ENCODE measurements at regions not wholly inside any gene's neighbourhood (a gene's known extent, or its start where the extent isn't known, plus 50 kb on each side); places are given as distances from the start of the nearest gene placed in this dataset.

- peak overlapping the region; percentile 71 for H3K27ac ChIP-seq
These were observed 67.4 kb upstream of the RNU6ATAC start for GRCh38 chr9:134231767-134232166.

GRCh38 chr9:134233022-134233421 is 68.7 kb upstream of the RNU6ATAC start:
- H3K4me1 ChIP-seq: peaks cover 26% of the 10 kb centered on the region
- no peaks in the 10 kb centered on the region for H3K27me3 ChIP-seq
- intact Hi-C loops (cut with DNase I): no loop called here
- DNase-seq (peak; percentile 82), ATAC-seq (peak; percentile 78)
- H3K4me3 ChIP-seq: no peak overlapping the region
- H3K27ac ChIP-seq: no peak overlapping the region
- H3K36me3 ChIP-seq: no peaks in the 10 kb centered on the region
- no peaks in the 10 kb centered on the region for H3K9me3 ChIP-seq
- no peak for TF ChIP-seq CTCF (IDR thresholded peaks at IDR 0.05)

More at GRCh38 chr9:134231767-134232166, 67.4 kb upstream of the RNU6ATAC start:
- ATAC-seq: no peak
- no peaks in the 10 kb centered on the region for H3K36me3 ChIP-seq
- H3K4me1 ChIP-seq: peaks cover 26% of the 10 kb centered on the region
- intact Hi-C loops (cut with DNase I): no loop called here
- no peaks in the 10 kb centered on the region for H3K27me3 ChIP-seq
- peak; percentile 57 for DNase-seq
- H3K4me3 ChIP-seq: no peak overlapping the region
- TF ChIP-seq CTCF (IDR thresholded peaks at IDR 0.05): no peak
- H3K9me3 ChIP-seq: no peaks in the 10 kb centered on the region

- DNase-seq (no peak), ATAC-seq (no peak)
- no peak for TF ChIP-seq CTCF (IDR thresholded peaks at IDR 0.05)
- H3K4me1 ChIP-seq: peaks cover 26% of the 10 kb centered on the region
- H3K9me3 ChIP-seq: no peaks in the 10 kb centered on the region
- H3K36me3 ChIP-seq: no peaks in the 10 kb centered on the region
- H3K27ac ChIP-seq: no peak overlapping the region
- intact Hi-C loops (cut with DNase I): no loop called here
- no peaks in the 10 kb centered on the region for H3K27me3 ChIP-seq
- no peak overlapping the region for H3K4me3 ChIP-seq
These were observed 69.8 kb upstream of the RNU6ATAC start for GRCh38 chr9:134234001-134234660.

GRCh38 chr9:134234687-134235359 is 70.5 kb upstream of the RNU6ATAC start:
- Histone ChIP-seq H3K9me3 (no peaks in the 10 kb centered on the region), H3K27ac (no peak overlapping the region), H3K36me3 (no peaks in the 10 kb centered on the region), H3K4me3 (no peak overlapping the region), H3K27me3 (no peaks in the 10 kb centered on the region), H3K4me1 (peaks cover 26% of the 10 kb centered on the region)
- ATAC-seq (no peak), DNase-seq (no peak)
- intact Hi-C loops (cut with DNase I): no loop called here
- no peak for TF ChIP-seq CTCF (IDR thresholded peaks at IDR 0.05)

GRCh38 chr9:134235366-134235765 is 71.0 kb upstream of the RNU6ATAC start:
- intact Hi-C loops (cut with DNase I): no loop called here
- no peak for DNase-seq
- Histone ChIP-seq H3K27ac (no peak overlapping the region), H3K27me3 (no peaks in the 10 kb centered on the region), H3K4me3 (no peak overlapping the region), H3K9me3 (no peaks in the 10 kb centered on the region), H3K36me3 (no peaks in the 10 kb centered on the region), H3K4me1 (peaks cover 21% of the 10 kb centered on the region)
- TF ChIP-seq CTCF (IDR thresholded peaks at IDR 0.05): no peak
- ATAC-seq: no peak
